ENCODE measurements at regions not wholly inside any gene's neighbourhood (a gene's known extent, or its start where the extent isn't known, plus 50 kb on each side); places are given as distances from the start of the nearest gene placed in this dataset.

GRCh38 chr14:30251557-30252100 is 307.3 kb upstream of the G2E3 start:
- no peak for TF ChIP-seq EZH2 (IDR thresholded peaks at IDR 0.05; ENCODE audit: insufficient read depth, poor library complexity, severe bottlenecking)
- no peak for TF ChIP-seq EZH2phosphoT487 (IDR thresholded peaks at IDR 0.05; ENCODE audit: insufficient read depth, low read depth)

All from GM23248 (cell line).